22Rv1 (cell line): ENCODE measurements at regions not wholly inside any gene's neighbourhood (a gene's known extent, or its start where the extent isn't known, plus 50 kb on each side); places are given as distances from the start of the nearest gene placed in this dataset.

Experiments used
- ZFX ChIP-seq: fragments of 450-650 bp; IDR thresholded peaks from 2 replicates; pipeline ENCODE4 v1.6.1; 2017; ENCODE audit warnings: antibody characterized with exemption, borderline replicate concordance
- TF ChIP-seq, protein P1 (sequence below): fragments of 450-650 bp; IDR thresholded peaks from 2 replicates; pipeline ENCODE4 v1.5.1; 2017; ENCODE audit warnings: mild to moderate bottlenecking

DNA sequence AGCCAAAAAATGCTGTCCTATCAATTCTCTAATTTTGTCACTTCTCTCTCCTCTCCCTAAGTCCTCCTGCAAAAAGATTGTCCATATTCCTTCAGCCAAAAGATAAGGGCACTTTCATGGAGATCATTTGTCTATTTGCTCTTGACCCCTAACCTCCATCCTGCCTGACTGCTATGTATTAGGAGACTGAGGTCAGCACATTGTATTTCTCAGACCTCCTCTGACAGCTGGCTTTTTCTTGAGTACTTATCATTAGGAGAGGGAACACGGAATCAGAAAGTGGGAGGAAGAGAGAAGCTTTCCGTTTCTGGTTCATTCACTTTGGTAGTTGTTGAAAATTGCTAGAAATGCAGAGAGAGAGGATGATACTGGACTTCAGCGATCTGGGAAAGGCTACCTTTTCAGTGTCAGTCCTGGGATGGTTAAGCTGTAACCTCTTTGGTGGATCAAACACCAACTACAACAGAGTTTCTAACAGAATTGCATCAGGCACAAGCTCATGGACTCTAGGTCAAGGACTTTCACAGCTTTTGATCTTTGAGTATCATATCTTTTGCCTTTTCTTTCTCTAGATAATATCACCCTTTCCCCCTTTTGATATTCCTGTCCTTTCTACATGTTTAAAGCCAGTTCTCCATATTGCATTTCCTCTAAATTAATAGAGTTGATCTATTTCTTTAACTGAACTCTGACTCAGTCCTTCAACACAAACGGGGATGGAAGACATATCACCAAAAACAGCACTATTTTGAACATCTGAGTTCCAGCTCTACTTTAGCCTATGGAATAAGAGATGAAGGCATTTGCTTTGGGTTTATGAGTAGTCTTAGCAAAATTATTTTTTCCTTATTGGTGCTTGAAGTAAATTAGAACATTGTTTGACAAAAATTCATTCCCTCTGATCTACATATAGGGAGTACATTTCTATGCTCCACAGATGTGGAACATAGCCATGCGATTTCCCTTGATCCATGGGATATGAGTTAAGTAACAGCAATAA is 63.3 kb upstream of the KYNU start:
- TF ChIP-seq, protein P1, sequence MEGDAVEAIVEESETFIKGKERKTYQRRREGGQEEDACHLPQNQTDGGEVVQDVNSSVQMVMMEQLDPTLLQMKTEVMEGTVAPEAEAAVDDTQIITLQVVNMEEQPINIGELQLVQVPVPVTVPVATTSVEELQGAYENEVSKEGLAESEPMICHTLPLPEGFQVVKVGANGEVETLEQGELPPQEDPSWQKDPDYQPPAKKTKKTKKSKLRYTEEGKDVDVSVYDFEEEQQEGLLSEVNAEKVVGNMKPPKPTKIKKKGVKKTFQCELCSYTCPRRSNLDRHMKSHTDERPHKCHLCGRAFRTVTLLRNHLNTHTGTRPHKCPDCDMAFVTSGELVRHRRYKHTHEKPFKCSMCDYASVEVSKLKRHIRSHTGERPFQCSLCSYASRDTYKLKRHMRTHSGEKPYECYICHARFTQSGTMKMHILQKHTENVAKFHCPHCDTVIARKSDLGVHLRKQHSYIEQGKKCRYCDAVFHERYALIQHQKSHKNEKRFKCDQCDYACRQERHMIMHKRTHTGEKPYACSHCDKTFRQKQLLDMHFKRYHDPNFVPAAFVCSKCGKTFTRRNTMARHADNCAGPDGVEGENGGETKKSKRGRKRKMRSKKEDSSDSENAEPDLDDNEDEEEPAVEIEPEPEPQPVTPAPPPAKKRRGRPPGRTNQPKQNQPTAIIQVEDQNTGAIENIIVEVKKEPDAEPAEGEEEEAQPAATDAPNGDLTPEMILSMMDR = no peak
- no peak for TF ChIP-seq ZFX
